HG02840 (cell line): ENCODE measurements at regions not wholly inside any gene's neighbourhood (a gene's known extent, or its start where the extent isn't known, plus 50 kb on each side); places are given as distances from the start of the nearest gene placed in this dataset.

Experiments used
- ATAC-seq: cut with Tn5 transposase; IDR thresholded peaks from one replicate; pipeline ENCODE4 v1.9.1; 2021; ENCODE audit warnings: mild to moderate bottlenecking, moderate library complexity, moderate number of reproducible peaks; ENCODE audit not compliant: unreplicated experiment, low FRiP score

- ATAC-seq: no peak
Observed at GRCh38 chr10:52927678-52928077, 155.1 kb upstream of the MBL2 start.

DNA sequence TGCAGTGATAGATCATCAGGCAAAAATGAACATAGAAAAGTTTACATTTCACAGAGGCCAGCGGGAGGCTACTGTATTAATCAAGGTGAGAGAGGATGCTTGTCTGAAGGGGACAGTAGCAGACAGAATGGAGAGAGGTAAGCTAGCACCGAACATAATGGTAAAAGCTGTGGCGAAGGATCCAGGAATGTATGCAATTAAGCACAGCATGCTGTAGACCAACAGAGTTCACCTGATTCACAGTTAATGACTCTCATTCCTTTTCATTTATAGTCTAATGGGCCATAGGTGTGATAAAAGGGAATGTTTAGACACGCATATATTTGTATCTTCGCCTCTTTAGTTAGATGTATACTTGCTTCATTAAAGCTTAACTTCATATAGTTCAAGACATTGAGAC, 150.9 kb upstream of the MBL2 start:
- ATAC-seq: no peak

- ATAC-seq: no peak
Observed at GRCh38 chr10:52918714-52919305, 146.2 kb upstream of the MBL2 start.

DNA sequence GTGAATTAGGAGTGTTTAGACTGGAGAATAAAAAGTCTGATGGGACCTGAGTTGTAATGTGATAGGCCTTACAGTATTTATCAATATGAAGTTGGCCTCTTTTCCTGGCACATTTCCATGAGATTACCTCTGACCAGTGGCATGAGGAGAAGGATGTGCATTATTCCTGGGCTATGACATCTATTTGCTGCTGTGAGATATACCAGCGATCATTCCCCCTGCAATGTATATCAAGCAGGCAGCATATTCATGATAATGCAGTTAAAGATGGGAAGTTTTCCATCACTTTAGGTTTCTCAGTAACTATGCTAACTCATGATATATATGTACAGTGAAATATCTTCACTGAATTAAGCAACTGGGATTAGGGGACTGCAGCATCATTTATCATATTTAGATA, 142.8 kb upstream of the MBL2 start:
- ATAC-seq: no peak

DNA sequence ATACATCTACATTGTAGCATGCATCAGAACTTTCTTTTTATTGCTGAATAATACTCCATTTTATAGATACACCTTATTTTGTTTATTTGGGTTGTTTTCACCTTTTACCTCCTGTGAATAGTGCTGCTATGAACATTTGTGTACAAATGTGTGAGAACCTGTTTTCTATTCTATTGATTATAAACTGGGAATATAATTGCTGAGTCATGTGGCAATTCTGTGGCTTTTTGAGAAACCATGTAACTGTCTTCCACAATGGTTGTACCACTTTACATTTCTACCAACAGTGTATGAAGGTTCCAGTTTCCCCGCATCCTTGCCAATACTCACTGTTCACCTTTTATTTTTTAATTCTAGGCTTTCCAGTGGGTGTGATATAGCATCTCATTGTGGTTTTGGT, 138.6 kb upstream of the MBL2 start:
- ATAC-seq: no peak

- no peak for ATAC-seq
Observed at GRCh38 chr10:52908478-52908877, 135.9 kb upstream of the MBL2 start.

DNA sequence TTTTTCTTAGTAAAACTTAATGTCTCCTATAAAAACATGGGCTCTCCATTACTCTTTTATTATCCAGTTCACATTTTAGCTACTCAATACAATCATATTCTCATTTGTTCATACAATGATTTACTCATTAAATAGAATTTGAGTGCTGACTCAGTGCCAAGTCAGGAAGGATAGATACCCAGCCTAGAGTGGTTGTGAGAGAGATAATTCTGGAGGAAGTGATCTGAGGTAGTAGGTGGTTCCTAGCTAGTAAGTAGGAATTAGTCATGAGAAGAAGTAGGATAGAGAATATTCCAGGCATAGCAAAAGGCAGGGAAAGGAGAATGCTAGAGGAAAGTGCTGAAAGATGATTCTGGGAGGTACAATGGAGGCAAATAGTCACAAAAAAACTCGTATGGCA, 133.5 kb upstream of the MBL2 start:
- no peak for ATAC-seq

GRCh38 chr10:52903397-52903938, 130.9 kb upstream of the MBL2 start:
- ATAC-seq: no peak

DNA sequence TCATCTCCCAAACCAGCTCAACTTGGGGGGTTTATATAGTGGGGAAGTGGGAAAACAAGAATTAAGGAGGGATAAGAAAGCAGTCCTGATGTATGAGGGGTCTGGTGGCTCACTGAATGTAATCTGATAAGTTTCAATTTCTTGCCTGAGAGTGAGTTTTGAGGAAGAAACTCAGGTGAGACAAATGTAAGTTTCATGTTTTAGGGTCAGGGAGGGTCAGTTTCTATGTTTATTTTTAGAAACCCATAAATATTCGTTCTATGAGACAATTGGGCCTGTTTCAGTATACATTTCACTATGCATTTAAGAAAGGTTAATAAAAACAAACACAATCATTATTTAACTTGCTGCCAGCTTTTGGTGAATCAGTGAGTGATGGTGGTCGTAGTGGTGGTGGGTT, 128.0 kb upstream of the MBL2 start:
- ATAC-seq: no peak

DNA sequence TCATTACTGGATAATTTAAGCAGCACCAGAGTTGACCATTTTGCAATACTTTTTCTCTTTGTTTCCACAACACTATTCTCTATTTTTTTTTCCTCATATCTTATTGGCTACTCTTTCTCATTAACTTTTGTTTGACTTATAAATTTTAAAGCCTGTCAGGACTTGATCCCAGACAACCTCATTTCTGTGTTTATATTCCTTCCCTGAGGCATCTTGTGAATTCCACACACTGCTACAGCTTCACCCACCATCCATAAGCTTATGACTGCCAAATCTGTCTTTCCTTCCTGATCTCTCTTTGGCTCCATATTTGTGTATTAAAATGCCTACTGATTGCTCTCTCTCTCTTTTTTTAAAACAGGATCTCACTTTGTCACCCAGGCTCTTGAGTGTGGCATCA, 124.6 kb upstream of the MBL2 start:
- ATAC-seq: no peak

DNA sequence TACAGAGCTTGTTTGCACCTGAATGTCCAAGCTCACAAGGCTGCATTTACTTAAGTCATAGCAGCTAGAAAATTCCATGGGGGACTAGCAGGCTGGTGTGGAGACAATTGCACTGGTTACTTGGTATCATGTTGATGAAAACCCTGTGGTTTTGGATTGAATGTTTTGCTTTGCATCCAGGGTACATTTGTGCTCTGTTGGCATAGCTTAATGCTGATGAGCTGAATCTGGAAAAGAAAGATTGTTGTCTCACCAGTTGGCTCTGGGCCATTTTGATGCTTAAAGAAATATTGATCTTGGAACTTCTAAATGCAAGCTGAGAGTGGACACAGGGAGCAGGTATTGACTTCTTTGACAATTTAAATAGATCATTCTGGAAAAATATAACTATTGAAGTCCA, 122.5 kb upstream of the MBL2 start:
- ATAC-seq: no peak

DNA sequence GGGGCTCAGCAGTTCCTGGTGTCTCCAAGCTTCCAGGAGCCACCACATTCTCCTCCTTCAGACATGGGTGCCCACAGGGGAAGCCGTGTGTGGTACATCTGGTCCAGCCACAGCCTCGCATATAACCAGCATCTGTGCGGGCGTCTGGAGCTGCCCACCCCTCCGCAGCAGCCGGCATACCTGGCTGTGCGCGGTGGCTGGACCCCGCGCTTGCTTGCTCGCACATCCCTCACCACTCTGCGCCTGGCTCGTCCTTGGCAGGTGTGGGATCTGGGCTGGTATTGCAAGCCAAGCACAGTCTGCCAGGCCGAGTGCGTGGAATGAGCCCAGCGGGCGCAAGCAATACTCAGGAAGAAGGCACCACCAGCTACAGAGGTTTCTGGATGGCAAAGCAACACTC, 117.7 kb upstream of the MBL2 start:
- ATAC-seq: no peak

GRCh38 chr10:52889611-52890010, 117.0 kb upstream of the MBL2 start:
- no peak for ATAC-seq

GRCh38 chr10:52883996-52884871, 111.7 kb upstream of the MBL2 start:
- ATAC-seq: peak; percentile 87

- ATAC-seq: no peak
Observed at GRCh38 chr10:52879091-52879807, 106.7 kb upstream of the MBL2 start.

DNA sequence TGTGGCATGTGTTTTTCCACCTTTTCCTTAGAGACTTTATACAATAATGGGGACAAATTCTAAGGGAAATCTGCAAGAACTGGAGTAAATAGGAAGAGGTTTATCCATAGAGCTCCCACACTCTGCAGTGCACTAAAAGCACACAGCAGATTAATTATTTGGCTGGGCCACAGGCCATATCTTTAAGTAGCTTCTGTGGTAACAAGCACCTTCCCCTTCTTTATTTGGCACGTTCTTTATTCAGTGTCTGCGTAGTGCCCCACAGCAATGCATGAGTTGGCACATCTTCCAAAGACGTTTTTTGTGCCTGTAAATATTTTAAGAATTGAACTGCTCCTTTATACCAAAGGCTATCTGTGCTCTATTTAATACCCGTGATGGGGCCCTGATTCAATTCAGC, 104.9 kb upstream of the MBL2 start:
- ATAC-seq: no peak

DNA sequence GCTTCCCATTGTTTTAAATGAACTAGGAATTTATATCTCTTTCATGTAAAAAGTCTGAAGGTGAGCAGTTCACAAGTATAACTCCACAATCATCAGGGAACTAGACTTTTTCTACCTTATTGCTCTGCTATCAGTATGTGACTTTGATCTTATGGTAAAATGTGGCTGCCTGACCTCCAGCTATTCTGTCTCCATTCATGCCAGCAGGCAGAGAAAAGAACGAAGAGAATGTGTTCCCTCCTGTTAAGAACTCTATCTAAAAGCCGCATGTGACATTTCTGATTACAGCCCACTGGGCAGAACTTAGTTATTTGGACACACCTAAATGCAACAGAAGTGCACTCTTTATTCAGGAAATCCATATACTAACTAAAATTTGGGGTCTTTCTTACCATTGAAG, 102.8 kb upstream of the MBL2 start:
- no peak for ATAC-seq

DNA sequence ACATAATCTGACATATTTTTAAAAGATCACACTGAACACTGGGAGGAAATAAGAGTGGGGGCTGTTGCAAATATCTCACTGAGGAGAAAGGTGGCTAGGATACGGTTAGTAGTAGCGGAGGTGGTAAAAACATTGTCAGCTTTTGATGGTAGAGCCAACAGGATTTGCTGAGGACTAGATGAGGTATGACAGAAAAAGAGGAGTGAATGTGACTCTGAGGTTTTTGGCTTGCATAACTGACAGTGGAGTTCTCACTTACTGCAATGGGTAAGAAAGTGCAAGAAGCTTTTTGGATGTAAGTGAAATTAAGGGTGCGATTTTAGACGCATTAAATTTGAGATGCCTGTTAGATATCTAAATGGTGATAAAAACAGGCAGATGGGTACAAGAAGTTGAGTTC, 102.0 kb upstream of the MBL2 start:
- no peak for ATAC-seq

- ATAC-seq: no peak
Observed at GRCh38 chr10:52871191-52871843, 98.7 kb upstream of the MBL2 start.

- ATAC-seq: no peak
Observed at GRCh38 chr10:52870562-52870961, 98.0 kb upstream of the MBL2 start.

GRCh38 chr10:52869864-52870263, 97.3 kb upstream of the MBL2 start:
- ATAC-seq: no peak
